NCI-H1694 (cell line): ENCODE measurements at regions not wholly inside any gene's neighbourhood (a gene's known extent, or its start where the extent isn't known, plus 50 kb on each side); places are given as distances from the start of the nearest gene placed in this dataset.
A peak's percentile ranks its signal among the peaks of the same experiment; 100 is the strongest.

Experiments used
- DNase-seq: peaks from one replicate; lab custom pipeline; 2025; lab: John Stamatoyannopoulos, UW

DNA sequence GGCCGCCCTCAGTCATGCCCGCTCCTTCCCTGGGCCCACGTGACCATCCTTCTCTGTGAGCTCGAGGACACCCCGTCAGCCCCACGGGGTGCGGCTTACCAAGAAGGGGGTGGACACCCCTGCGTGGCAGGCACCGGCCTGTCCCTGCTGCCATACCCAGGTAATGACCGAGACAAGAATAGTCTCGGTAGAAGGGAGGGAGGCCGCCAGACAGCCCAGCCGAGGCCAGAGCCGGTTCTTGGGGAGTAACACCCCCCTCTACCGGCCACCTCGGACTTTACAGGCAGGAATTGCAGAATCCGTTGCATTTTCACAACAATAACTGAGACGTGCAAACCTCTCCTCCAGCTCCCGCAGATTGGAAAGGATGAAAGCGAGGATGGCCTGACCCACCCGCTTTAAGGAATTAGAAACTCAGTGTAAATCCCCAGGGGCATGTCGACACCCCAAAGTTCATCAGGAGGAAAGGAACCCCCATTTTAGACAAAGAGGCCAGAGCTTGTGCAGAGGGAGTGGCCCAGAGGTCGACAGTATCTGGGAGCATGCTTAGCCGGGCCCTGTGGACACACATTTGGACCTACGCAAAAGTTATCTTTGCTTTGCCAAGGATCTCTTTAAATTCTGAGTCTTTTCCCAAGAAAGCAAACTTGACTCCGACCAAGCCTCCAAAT lies 60.1 kb upstream of the GLI2 start:
- peak; percentile 59 for DNase-seq

DNA sequence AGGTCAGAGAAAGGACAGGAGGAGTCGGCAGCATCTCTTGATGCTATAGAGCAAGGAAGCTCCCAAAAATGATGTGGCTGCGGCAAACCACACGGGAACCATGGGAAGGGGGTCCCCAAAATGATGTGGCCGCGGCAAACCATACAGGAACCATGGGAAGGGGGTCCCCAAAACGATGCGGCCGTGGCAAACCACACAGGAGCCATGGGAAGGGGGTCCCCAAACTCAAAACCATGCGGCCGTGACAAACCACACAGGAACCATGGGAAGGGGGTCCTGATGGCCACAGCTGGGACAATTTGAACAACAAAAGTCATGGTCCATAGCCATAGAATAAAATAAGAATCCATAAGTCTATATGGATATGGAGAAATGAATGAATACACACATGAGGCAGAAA lies 58.4 kb upstream of the GLI2 start:
- DNase-seq, result no peak

DNA sequence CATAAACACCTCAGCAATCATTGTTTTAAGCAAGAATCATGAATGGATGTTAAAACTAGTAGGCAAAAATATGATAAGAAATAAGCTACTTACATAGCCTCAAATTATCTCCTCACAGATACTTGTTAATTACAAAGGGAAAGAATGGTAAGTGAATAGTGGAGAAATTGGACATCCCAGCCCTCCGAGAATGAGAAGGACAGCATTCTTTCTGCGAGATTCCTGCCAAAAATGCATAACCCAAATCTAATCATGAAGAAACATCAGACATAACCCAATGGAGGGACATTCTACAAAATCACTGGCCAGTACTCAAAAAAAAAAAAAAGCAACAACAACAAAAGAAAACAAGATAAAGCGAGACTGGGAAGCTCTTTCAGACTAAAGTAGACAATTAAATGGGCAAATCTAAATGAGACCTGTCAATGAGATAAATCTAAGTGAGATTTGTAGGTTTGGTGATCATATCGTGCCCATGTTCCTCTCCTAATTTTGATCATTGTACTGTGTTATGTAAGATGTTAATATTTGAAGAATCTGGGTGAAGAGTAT lies 57.9 kb upstream of the GLI2 start:
- DNase-seq, result no peak

DNA sequence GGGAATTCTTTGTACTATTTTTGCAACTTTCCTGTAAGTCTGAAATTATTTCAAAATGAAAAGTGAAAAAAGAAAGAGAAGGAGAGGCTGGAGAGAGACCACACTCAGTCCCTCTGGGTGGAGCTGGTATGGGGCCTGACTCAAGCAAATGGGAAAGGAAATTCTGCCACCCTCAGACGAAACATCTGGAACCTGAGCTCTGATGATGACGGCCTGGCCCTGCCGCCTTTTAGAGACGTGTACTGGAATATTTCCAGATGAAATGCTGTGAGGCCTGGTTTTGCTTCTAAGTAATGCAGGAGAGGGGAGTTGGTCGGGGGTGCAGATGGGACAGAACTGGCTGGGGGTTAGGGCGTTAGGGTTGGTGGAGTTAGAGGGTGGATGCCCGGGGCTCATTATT lies 57.4 kb upstream of the GLI2 start:
- no peak for DNase-seq

DNA sequence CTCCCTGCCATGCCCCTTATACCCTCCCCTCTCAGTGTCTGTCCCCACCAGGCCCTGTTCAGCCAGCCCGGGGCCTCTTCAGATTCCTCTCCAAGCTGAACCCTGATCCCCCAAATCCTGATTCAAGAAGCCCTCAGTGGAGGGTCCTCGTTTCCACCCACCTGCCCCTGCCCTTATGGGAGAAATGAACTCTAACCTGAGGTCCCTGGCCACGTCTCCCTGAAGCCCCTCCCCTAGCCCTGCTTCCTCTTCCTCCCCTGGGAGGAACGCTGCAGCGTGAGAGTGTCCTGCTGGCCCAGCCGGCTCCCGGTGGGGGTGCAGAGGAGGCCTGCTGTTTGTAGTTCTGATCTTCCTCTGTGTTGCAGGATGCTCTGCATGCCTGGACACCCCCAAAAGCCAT lies 56.7 kb upstream of the GLI2 start:
- DNase-seq, result no peak

DNA sequence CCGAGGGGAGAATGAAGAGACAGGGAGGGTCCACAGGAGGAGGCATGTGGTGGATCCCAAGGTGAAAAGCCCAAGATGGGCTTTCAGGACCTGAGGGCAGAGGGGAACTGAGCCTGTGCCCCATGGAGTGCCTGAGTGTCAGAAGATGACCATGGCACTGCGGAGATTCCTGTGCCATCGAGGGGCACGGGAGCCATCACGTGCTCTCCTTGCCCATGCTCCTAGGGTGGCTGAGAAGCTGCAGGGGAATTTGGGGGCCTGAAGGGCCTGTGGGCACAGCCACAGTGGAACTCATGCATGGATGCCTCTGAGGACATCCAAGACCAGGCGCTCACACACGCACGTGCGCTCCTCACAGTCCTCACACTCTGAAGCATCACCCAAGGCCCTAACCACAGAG lies 56.1 kb upstream of the GLI2 start:
- DNase-seq, result no peak

DNA sequence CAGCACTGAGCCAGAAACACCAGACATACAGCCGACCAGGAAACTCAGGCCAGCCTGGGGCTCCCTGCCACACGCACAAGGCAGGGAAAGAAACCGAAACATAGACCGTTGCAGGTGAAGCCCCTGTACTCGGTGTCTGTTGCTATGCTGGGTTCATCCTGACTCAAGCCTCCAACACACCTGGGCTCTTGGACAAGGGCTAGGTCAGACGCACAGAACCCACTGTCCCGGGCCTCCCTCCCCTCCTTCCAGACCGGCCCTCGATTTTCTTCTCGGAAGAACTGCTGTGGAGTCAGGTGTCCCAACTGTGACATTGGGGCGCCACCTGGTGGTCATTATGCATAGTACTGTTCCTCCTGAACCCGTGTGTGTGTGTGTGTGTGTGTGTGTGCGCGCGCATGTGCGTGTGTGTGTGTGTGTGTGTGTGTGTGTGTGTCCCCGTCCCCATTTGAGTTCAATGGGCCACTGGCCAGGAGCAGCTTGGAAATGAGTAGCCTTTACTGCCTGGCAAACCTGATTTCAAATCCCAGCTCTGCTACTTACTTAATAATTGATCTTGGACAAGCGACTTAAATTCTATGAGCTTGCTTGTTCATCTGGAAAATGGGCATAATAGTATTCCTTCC lies 55.4 kb upstream of the GLI2 start:
- peak; percentile 84 for DNase-seq

DNA sequence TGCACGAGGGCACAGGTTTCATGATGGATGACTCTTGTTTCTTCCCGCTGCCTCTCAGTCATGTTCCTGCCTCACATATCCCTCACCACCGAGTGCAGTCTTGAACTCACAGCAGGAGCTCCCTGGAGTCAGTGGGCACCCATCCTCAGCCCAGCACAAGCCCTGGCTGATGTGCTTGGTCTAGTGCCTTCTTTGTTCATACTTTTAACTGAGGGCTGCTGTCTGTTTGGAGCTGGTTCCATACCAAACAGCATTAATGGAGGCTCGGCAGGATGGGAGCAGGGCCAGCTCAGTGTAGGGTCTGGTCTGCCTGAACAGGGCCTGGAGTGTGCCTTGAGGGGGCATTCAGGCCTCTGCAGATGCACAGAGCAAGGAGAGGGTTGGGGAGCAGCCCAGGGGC lies 54.5 kb upstream of the GLI2 start:
- DNase-seq, result no peak

DNA sequence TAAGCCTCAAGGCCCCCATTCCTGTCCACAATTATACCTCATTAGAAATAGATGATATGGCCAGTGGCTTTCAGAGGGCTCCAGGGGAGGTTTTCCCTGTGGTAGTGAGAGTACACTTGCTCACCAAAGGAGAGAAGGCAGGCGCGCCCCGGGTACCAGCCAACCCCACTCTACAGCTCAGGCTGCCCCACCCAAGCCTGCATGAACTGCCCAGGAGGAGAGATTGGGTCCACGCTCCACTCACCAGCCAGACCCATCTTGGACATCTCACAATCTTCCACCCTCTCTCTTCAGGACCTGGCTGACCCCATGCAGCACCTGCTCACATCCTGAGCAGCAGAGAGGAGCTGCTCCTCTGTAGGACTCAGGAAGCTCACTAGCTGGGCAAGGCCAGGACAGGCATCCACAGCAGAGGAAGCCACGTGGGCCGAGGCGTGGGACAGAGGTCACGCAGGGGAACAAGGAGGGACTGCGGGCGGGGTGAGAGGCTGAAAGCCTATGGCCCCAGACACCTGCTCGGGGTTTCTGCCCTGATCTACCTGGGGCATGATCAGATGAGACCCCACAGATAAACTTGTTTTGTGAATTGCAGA lies 53.9 kb upstream of the GLI2 start:
- no peak for DNase-seq

DNA sequence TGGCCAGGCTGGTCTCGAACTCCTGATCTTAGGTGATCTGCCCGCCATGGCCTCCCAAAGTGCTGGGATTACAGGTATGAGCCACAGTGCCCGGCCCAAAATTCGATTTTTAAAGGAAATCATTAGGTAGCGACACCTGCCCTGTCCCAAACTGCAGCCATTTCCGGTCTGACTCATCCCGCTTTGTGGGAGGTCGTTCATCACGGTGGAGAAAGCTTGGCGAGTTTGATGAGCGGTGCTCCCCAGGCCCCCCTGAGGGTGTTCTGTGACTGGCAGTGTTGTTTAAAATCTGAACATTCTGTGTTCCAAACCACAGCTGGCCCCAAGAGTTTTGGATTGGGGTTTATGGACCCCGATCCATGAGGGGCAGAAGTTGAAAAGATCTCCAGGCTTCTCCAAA lies 53.0 kb upstream of the GLI2 start:
- DNase-seq, result no peak

DNA sequence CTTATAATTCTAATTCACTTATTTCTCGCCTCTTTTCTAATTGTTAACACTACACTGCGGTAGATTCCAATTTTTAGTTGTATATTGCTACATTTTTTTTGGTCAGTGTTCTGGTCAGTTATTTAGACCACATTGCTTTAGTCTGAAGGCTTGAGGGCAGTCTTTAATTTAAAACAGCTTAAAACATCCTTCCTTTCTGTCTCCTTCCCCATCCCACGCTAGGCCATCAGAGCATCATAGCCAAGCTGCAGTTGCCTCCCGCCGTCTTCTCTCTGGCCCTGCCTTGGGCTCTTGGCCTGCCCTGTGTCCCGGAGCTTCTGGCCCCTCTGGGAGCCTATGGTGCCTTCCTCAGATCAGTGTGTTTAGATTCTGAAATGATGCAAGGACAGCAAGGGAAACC lies 52.6 kb upstream of the GLI2 start:
- no peak for DNase-seq

DNA sequence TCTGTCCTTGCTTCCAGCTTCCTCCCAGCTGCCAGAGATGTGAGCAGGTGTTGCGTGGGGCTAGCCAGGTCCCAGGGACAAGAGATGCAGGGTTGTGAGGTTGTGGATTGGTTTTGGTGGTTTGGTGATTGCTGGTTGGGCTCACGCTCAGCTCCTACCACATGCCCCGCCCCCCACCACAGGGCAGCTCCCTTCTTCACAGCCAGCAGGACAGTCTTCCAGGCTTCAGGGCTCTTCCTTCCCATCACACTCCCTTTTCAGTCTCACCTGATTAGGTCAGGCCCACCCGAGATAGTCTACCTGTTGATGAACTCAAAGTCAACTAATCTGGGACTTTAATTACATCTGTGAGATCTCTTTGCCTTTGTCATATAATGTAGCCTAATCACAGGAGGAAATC lies 52.0 kb upstream of the GLI2 start:
- no peak for DNase-seq

DNA sequence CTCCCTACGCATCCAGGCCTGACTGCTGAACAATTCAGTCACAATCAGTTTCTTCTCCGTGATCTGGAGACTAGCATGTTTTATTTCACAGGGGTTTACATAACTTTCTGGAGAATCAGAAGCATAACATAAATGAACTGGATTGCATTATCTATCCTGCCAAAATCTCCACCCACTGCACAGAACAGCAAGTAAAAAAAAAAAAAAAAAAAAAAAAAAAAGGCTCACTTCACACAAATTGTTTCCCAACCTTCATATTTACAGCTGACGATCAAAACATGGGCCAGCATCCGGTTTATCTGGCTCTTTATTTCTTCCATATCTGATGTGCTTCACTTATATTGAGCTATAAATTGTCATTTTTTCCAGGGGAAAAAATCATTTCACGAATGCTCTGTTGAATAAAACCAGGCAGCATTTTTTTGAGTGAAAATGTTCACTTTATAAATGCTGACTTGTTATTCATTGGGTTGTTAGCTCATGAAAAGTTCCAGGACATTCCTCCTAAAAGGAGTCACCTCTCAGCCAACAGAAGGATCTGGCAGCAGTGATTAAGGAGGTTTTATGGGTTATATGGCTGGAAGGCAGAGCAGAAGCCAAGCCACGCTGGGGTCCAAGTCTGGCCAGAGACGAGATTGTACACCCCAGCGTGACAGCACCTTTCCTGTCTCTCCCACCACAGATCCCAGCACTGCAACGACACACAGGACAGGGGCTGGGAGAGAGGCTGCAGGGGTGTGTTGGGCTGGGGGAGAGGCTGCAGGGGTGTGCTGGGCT lies 51.2 kb upstream of the GLI2 start:
- no peak for DNase-seq

DNA sequence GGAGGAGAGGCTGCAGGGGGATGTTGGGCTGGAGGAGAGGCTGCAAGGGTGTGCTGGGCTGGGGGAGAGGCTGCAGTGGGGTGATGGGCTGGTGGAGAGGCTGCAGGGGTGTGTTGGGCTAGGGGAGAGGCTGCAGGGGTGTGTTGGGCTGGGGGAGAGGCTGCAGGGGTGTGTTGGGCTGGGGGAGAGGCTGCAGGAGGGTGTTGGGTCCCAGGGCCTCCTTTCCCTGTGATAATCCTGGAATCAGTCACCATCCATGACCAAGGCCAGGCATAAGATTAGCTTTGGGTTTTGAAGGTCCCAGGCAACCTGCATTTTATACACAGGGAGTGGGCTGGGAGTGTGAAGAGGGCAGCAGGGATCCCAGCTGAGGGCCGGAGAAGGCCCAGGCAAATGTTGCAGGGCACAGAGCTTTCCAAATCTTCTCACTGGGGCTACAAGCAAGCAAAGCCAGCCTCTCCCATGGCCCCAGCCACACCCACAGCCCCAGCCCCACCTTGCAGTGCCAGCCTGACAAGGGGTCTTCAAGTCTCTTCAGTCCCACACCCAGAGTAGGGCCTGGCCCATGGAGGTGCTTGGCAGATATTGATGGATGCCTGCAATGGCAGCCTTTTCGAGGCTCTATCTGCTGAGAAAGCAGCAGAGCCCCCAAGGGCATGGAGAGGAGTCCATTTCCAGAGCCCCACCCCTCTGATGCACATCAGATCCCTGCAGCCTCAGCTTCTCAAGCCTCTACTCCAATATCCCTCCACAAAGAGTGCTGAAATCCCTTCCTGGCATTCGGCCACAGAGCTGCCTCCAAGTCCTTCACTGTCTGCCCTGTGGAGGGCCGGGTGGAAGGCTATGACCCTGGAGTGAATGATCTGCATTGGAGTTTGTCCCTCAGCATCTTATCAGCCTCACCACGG lies 50.3 kb upstream of the GLI2 start:
- DNase-seq, result no peak
